SK-N-SH (cell line): ENCODE measurements at regions not wholly inside any gene's neighbourhood (a gene's known extent, or its start where the extent isn't known, plus 50 kb on each side); places are given as distances from the start of the nearest gene placed in this dataset.

Source experiments
- CTCF ChIA-PET: fragments of 300-600, 350-600 bp; formaldehyde crosslinking; extraction: SDS; loops from one replicate; lab custom pipeline; 2021; lab: Yijun Ruan, JAX
- POLR2A ChIA-PET: fragments of 350-600 bp; sonication (Branson Sonifier 250); formaldehyde crosslinking; extraction: SDS; loops from one replicate; lab custom pipeline; 2020; ENCODE audit warnings: antibody characterized with exemption, inconsistent platforms; lab: Yijun Ruan, JAX
- DNase-seq: peaks from one replicate; pipeline ENCODE4 v3.0.0; 2012
- H2AFZ ChIP-seq: fragments of 200-600 bp; sonication (generic); 2 replicates; pipeline ENCODE4 v1.8.1; 2016; ENCODE audit warnings: antibody characterized with exemption, mild to moderate bottlenecking, low read depth
- H3F3A ChIP-seq: fragments of 200-600 bp; sonication (generic); replicated peaks from 2 replicates; pipeline ENCODE3; 2016; ENCODE audit warnings: antibody characterized with exemption, mild to moderate bottlenecking; ENCODE audit not compliant: insufficient read depth
- H3K27ac ChIP-seq, 2 experiments: fragments of 200-500 bp in 1 of 2; fragments of 200-600 bp in 1 of 2; sonication (Bioruptor generic) in 1 of 2; sonication (generic), shearing (Covaris generic) in 1 of 2; 2 replicates each; pipeline versions ENCODE4 v1.5.1 to v1.6.1; 2014 to 2016; ENCODE audit warnings: low read depth in 2 of 2, inconsistent platforms in 1 of 2, low read length in 1 of 2, mild to moderate bottlenecking in 1 of 2, mixed read lengths in 1 of 2
- H3K27me3 ChIP-seq: fragments of 200-600 bp; sonication (generic), shearing (Covaris generic); 2 replicates; pipeline ENCODE4 v1.6.1; 2016; ENCODE audit warnings: mixed run types; ENCODE audit not compliant: insufficient read depth
- H3K36me3 ChIP-seq, 2 experiments: fragments of 200-500 bp in 1 of 2; fragments of 200-600 bp in 1 of 2; sonication (Bioruptor generic) in 1 of 2; sonication (generic) in 1 of 2; replicated peaks in 1 of 2; 2 replicates each; pipeline versions ENCODE3 to v1.5.1; 2014 to 2016; ENCODE audit warnings: low read length in 1 of 2, mild to moderate bottlenecking in 1 of 2; ENCODE audit not compliant: insufficient read depth in 2 of 2, control insufficient read depth in 1 of 2
- H3K4me1 ChIP-seq, 2 experiments: fragments of 200-500 bp in 1 of 2; fragments of 200-600 bp in 1 of 2; sonication (Bioruptor generic) in 1 of 2; sonication (generic), shearing (Covaris generic) in 1 of 2; 2 replicates each; pipeline versions ENCODE4 v1.5.1 to v1.6.1; 2014 to 2016; ENCODE audit warnings: low read depth in 1 of 2, low read length in 1 of 2, mixed run types in 1 of 2; ENCODE audit not compliant: insufficient read depth in 2 of 2, control insufficient read depth in 1 of 2
- H3K4me2 ChIP-seq: fragments of 200-600 bp; sonication (generic), shearing (Covaris generic); 2 replicates; pipeline ENCODE4 v1.6.1; 2017; ENCODE audit warnings: mixed run types
- H3K4me3 ChIP-seq, 2 experiments: fragments of 200-500 bp in 1 of 2; fragments of 200-600 bp in 1 of 2; sonication (Bioruptor generic) in 1 of 2; sonication (generic), shearing (Covaris generic) in 1 of 2; 2 replicates each; pipeline versions ENCODE4 v1.5.1 to v1.8.1; 2014 to 2016; ENCODE audit warnings: low read depth in 2 of 2, inconsistent platforms in 1 of 2, low read length in 1 of 2, mild to moderate bottlenecking in 1 of 2, mixed read lengths in 1 of 2, moderate library complexity in 1 of 2
- H3K79me2 ChIP-seq: fragments of 200-600 bp; sonication (generic); 2 replicates; pipeline ENCODE4 v1.8.1; 2017; ENCODE audit warnings: mild to moderate bottlenecking; ENCODE audit not compliant: insufficient read depth
- H3K9ac ChIP-seq: fragments of 200-600 bp; sonication (generic); 2 replicates; pipeline ENCODE4 v1.6.1; 2017; ENCODE audit warnings: mixed run types
- H3K9me2 ChIP-seq: fragments of 200-600 bp; sonication (generic); 2 replicates; pipeline ENCODE4 v1.6.1; 2017; ENCODE audit warnings: mixed run types
- H3K9me3 ChIP-seq: fragments of 200-600 bp; sonication (generic); 2 replicates; pipeline ENCODE4 v1.6.1; 2017; ENCODE audit warnings: mixed run types, mild to moderate bottlenecking, moderate library complexity
- H4K20me1 ChIP-seq: fragments of 200-600 bp; sonication (generic); 2 replicates; pipeline ENCODE4 v1.6.1; 2017; ENCODE audit warnings: mild to moderate bottlenecking, mixed run types; ENCODE audit not compliant: insufficient read depth
- ELF1 ChIP-seq: IDR thresholded peaks from 2 replicates; pipeline ENCODE4 v1.4.0; 2012
- EZH2phosphoT487 ChIP-seq: fragments of 200-600 bp; sonication (generic); IDR thresholded peaks from 2 replicates; pipeline ENCODE4 v1.6.1; 2017; ENCODE audit warnings: low read depth, mixed run types, mild to moderate bottlenecking, antibody characterized with exemption, moderate library complexity, borderline replicate concordance
- FOSL2 ChIP-seq: IDR thresholded peaks from 2 replicates; pipeline ENCODE4 v1.4.0; 2012; ENCODE audit warnings: low read depth, mild to moderate bottlenecking, moderate library complexity, borderline replicate concordance
- JUND ChIP-seq: IDR thresholded peaks from 2 replicates; pipeline ENCODE4 v1.4.0; 2012
- MXI1 ChIP-seq: IDR thresholded peaks from 2 replicates; pipeline ENCODE4 v1.6.1; 2012; ENCODE audit warnings: mild to moderate bottlenecking, low read depth, low read length, improper control_type of control experiment
- RAD21 ChIP-seq: IDR thresholded peaks from 2 replicates; pipeline ENCODE4 v1.6.1; 2012; ENCODE audit warnings: mild to moderate bottlenecking, low read length
- RFX5 ChIP-seq: IDR thresholded peaks from 2 replicates; pipeline ENCODE4 v1.6.1; 2012; ENCODE audit warnings: mild to moderate bottlenecking, improper control_type of control experiment, low read length
- SIN3A ChIP-seq: IDR thresholded peaks from 2 replicates; pipeline ENCODE4 v1.6.1; 2012; ENCODE audit warnings: low read depth, mild to moderate bottlenecking, low read length, moderate library complexity, borderline replicate concordance
- SMC3 ChIP-seq: IDR thresholded peaks from 2 replicates; pipeline ENCODE4 v1.6.1; 2012; ENCODE audit warnings: low read depth, low read length, improper control_type of control experiment
- TAF1 ChIP-seq: IDR thresholded peaks from 2 replicates; pipeline ENCODE4 v1.6.1; 2012; ENCODE audit warnings: low read depth, mild to moderate bottlenecking, low read length, moderate library complexity, borderline replicate concordance
- TCF12 ChIP-seq: IDR thresholded peaks from 2 replicates; pipeline ENCODE4 v1.4.0; 2012
- WGBS: methylation state at CpG from one replicate; pipeline ENCODE4 v1.1.6; 2017; ENCODE audit warnings: low lambda C conversion rate; 5-methylcytosine and 5-hydroxymethylcytosine counted together
- TF ChIP-seq, protein P1 (sequence below): IDR thresholded peaks from 2 replicates; pipeline ENCODE4 v1.6.1; 2012; ENCODE audit warnings: mild to moderate bottlenecking, low read depth, low read length, moderate library complexity
- TF ChIP-seq, protein P2 (sequence below): fragments of 200-600 bp; sonication (generic); IDR thresholded peaks from 2 replicates; pipeline ENCODE4 v1.6.1; 2017; ENCODE audit warnings: antibody characterized with exemption, mild to moderate bottlenecking, moderate library complexity
- TF ChIP-seq, protein P3 (sequence below): IDR thresholded peaks from 2 replicates; pipeline ENCODE4 v1.4.0; 2012; ENCODE audit warnings: low read depth, borderline replicate concordance
- TF ChIP-seq, protein P4 (sequence below): fragments of 150-350 bp; IDR thresholded peaks from 2 replicates; pipeline ENCODE4 v1.6.1; 2017; ENCODE audit warnings: antibody characterized with exemption, low read length, low read depth, borderline replicate concordance
- TF ChIP-seq, protein P5 (sequence below): IDR thresholded peaks from 2 replicates; pipeline ENCODE4; 2012
- TF ChIP-seq, protein P6 (sequence below): IDR thresholded peaks from 2 replicates; pipeline ENCODE4 v1.4.0; 2012; ENCODE audit warnings: low read depth, borderline replicate concordance
- TF ChIP-seq, protein P7 (sequence below): fragments of 150-350 bp; IDR thresholded peaks from 2 replicates; pipeline ENCODE4 v1.6.1; 2016; ENCODE audit warnings: mild to moderate bottlenecking, low read depth, low read length
- TF ChIP-seq, protein P8 (sequence below): IDR thresholded peaks from 2 replicates; pipeline ENCODE4 v1.4.0; 2012; ENCODE audit warnings: low read depth

DNA sequence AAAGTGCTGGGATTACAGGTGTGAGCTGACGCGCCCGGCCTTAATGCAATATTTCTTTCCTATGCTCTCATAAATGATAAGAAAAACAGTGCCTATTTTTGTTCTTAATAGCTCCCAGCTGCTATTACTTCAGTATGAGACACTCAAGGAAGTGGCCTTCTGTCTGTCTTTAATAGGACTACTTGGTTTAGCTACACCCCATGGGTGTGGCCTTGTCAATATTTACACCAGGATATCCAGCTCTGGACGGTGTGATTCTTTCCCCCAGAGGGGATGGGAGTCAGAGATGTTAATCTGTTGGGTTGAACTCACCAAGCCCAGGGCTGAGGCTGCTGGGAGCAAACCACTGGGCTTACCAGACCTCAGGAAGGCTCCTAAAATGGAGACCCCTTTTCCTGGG lies 134.2 kb downstream of the CEP57L1 start:
- H3K27me3 ChIP-seq = no peaks in the 10 kb centered on the region
- ChIA-PET CTCF (no interaction called here), POLR2A (no interaction called here)
- H3K27ac ChIP-seq = no peak overlapping the region
- H3K9me3 ChIP-seq = no peaks in the 10 kb centered on the region
- H3K9me2 ChIP-seq = no peaks in the 10 kb centered on the region
- H4K20me1 ChIP-seq = no peaks in the 10 kb centered on the region
- DNase-seq = no peak
- no peaks in the 10 kb centered on the region for H3K79me2 ChIP-seq
- TF ChIP-seq JUND (no peak), ELF1 (no peak), TAF1 (no peak), SIN3A (no peak), FOSL2 (no peak), RAD21 (no peak), MXI1 (no peak), EZH2phosphoT487 (no peak), RFX5 (no peak), TCF12 (no peak), SMC3 (no peak)
- TF ChIP-seq, protein P1, sequence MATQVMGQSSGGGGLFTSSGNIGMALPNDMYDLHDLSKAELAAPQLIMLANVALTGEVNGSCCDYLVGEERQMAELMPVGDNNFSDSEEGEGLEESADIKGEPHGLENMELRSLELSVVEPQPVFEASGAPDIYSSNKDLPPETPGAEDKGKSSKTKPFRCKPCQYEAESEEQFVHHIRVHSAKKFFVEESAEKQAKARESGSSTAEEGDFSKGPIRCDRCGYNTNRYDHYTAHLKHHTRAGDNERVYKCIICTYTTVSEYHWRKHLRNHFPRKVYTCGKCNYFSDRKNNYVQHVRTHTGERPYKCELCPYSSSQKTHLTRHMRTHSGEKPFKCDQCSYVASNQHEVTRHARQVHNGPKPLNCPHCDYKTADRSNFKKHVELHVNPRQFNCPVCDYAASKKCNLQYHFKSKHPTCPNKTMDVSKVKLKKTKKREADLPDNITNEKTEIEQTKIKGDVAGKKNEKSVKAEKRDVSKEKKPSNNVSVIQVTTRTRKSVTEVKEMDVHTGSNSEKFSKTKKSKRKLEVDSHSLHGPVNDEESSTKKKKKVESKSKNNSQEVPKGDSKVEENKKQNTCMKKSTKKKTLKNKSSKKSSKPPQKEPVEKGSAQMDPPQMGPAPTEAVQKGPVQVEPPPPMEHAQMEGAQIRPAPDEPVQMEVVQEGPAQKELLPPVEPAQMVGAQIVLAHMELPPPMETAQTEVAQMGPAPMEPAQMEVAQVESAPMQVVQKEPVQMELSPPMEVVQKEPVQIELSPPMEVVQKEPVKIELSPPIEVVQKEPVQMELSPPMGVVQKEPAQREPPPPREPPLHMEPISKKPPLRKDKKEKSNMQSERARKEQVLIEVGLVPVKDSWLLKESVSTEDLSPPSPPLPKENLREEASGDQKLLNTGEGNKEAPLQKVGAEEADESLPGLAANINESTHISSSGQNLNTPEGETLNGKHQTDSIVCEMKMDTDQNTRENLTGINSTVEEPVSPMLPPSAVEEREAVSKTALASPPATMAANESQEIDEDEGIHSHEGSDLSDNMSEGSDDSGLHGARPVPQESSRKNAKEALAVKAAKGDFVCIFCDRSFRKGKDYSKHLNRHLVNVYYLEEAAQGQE = no peak
- TF ChIP-seq, protein P2, sequence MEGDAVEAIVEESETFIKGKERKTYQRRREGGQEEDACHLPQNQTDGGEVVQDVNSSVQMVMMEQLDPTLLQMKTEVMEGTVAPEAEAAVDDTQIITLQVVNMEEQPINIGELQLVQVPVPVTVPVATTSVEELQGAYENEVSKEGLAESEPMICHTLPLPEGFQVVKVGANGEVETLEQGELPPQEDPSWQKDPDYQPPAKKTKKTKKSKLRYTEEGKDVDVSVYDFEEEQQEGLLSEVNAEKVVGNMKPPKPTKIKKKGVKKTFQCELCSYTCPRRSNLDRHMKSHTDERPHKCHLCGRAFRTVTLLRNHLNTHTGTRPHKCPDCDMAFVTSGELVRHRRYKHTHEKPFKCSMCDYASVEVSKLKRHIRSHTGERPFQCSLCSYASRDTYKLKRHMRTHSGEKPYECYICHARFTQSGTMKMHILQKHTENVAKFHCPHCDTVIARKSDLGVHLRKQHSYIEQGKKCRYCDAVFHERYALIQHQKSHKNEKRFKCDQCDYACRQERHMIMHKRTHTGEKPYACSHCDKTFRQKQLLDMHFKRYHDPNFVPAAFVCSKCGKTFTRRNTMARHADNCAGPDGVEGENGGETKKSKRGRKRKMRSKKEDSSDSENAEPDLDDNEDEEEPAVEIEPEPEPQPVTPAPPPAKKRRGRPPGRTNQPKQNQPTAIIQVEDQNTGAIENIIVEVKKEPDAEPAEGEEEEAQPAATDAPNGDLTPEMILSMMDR = no peak
- TF ChIP-seq, protein P3, sequence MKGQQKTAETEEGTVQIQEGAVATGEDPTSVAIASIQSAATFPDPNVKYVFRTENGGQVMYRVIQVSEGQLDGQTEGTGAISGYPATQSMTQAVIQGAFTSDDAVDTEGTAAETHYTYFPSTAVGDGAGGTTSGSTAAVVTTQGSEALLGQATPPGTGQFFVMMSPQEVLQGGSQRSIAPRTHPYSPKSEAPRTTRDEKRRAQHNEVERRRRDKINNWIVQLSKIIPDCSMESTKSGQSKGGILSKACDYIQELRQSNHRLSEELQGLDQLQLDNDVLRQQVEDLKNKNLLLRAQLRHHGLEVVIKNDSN = no peak
- TF ChIP-seq, protein P4, sequence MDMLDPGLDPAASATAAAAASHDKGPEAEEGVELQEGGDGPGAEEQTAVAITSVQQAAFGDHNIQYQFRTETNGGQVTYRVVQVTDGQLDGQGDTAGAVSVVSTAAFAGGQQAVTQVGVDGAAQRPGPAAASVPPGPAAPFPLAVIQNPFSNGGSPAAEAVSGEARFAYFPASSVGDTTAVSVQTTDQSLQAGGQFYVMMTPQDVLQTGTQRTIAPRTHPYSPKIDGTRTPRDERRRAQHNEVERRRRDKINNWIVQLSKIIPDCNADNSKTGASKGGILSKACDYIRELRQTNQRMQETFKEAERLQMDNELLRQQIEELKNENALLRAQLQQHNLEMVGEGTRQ = no peak
- TF ChIP-seq, protein P5, sequence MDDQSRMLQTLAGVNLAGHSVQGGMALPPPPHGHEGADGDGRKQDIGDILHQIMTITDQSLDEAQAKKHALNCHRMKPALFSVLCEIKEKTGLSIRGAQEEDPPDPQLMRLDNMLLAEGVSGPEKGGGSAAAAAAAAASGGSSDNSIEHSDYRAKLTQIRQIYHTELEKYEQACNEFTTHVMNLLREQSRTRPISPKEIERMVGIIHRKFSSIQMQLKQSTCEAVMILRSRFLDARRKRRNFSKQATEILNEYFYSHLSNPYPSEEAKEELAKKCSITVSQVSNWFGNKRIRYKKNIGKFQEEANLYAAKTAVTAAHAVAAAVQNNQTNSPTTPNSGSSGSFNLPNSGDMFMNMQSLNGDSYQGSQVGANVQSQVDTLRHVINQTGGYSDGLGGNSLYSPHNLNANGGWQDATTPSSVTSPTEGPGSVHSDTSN = no peak
- TF ChIP-seq, protein P6, sequence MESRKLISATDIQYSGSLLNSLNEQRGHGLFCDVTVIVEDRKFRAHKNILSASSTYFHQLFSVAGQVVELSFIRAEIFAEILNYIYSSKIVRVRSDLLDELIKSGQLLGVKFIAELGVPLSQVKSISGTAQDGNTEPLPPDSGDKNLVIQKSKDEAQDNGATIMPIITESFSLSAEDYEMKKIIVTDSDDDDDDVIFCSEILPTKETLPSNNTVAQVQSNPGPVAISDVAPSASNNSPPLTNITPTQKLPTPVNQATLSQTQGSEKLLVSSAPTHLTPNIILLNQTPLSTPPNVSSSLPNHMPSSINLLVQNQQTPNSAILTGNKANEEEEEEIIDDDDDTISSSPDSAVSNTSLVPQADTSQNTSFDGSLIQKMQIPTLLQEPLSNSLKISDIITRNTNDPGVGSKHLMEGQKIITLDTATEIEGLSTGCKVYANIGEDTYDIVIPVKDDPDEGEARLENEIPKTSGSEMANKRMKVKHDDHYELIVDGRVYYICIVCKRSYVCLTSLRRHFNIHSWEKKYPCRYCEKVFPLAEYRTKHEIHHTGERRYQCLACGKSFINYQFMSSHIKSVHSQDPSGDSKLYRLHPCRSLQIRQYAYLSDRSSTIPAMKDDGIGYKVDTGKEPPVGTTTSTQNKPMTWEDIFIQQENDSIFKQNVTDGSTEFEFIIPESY = no peak
- TF ChIP-seq, protein P7, sequence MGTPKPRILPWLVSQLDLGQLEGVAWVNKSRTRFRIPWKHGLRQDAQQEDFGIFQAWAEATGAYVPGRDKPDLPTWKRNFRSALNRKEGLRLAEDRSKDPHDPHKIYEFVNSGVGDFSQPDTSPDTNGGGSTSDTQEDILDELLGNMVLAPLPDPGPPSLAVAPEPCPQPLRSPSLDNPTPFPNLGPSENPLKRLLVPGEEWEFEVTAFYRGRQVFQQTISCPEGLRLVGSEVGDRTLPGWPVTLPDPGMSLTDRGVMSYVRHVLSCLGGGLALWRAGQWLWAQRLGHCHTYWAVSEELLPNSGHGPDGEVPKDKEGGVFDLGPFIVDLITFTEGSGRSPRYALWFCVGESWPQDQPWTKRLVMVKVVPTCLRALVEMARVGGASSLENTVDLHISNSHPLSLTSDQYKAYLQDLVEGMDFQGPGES = no peak
- TF ChIP-seq, protein P8, sequence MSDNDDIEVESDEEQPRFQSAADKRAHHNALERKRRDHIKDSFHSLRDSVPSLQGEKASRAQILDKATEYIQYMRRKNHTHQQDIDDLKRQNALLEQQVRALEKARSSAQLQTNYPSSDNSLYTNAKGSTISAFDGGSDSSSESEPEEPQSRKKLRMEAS = no peak
- TF ChIP-seq, all 33 proteins: peak for 0
- peaks cover 0 to 9% of the 10 kb centered on the region in 2 experiments; a peak in 2 of 4 replicates for H3K4me1 ChIP-seq
- H3F3A ChIP-seq = no peaks in the 10 kb centered on the region
- no peak overlapping the region for H3K9ac ChIP-seq
- no peak overlapping the region for H2AFZ ChIP-seq
- no peak overlapping the region for H3K4me2 ChIP-seq
- H3K4me3 ChIP-seq = no peak overlapping the region
- no peaks in the 10 kb centered on the region for H3K36me3 ChIP-seq
- WGBS = 67% methylated on average over 4 of the region's 4 CpGs
